SK-N-SH (cell line): ENCODE measurements at regions not wholly inside any gene's neighbourhood (a gene's known extent, or its start where the extent isn't known, plus 50 kb on each side); places are given as distances from the start of the nearest gene placed in this dataset.

ENCODE experiments used
- CHD2 ChIP-seq: fragments of 150-350 bp; IDR thresholded peaks from 2 replicates; pipeline ENCODE4 v1.6.1; 2018; ENCODE audit warnings: low read length; ENCODE audit not compliant: partially characterized antibody
- CTCF ChIP-seq: fragments of 200-600 bp; sonication (generic); IDR thresholded peaks from 2 replicates; pipeline ENCODE4 v1.6.1; 2017; ENCODE audit warnings: antibody characterized with exemption, mild to moderate bottlenecking, moderate library complexity
- EZH2phosphoT487 ChIP-seq: fragments of 200-600 bp; sonication (generic); IDR thresholded peaks from 2 replicates; pipeline ENCODE4 v1.6.1; 2017; ENCODE audit warnings: low read depth, mixed run types, mild to moderate bottlenecking, antibody characterized with exemption, moderate library complexity, borderline replicate concordance
- RAD21 ChIP-seq: IDR thresholded peaks from 2 replicates; pipeline ENCODE4 v1.6.1; 2012; ENCODE audit warnings: mild to moderate bottlenecking, low read length
- TAF1 ChIP-seq: IDR thresholded peaks from 2 replicates; pipeline ENCODE4 v1.6.1; 2012; ENCODE audit warnings: low read depth, mild to moderate bottlenecking, low read length, moderate library complexity, borderline replicate concordance
- USF1 ChIP-seq: IDR thresholded peaks from 2 replicates; pipeline ENCODE4 v1.4.0; 2012; ENCODE audit warnings: low read depth, borderline replicate concordance

- TF ChIP-seq CTCF (no peak), USF1 (no peak), TAF1 (no peak), RAD21 (no peak), CHD2 (no peak), EZH2phosphoT487 (no peak)
Measured at GRCh38 chr1:106515375-106515774, 541.1 kb upstream of the PRMT6 start.
